ENCODE measurements at regions not wholly inside any gene's neighbourhood (a gene's known extent, or its start where the extent isn't known, plus 50 kb on each side); places are given as distances from the start of the nearest gene placed in this dataset.
A peak's percentile ranks its signal among the peaks of the same experiment; 100 is the strongest.

GRCh38 chr13:63149375-63149774, 1733.7 kb upstream of the PCDH20 start:
- no peak overlapping the region for H3K4me3 ChIP-seq (ENCODE audit: control insufficient read depth, low read depth, low read length)
- TF ChIP-seq CTCF (conservative IDR thresholded peaks at IDR 0.05; ENCODE audit: control insufficient read depth, insufficient read depth, low read depth, low read length): no peak
- DNase-seq (ENCODE audit: low read depth): peak; percentile 7

- no peak for TF ChIP-seq CTCF (conservative IDR thresholded peaks at IDR 0.05; ENCODE audit: control insufficient read depth, insufficient read depth, low read depth, low read length)
- H3K4me3 ChIP-seq (ENCODE audit: control insufficient read depth, low read depth, low read length): no peak overlapping the region
- no peak for DNase-seq (ENCODE audit: low read depth)
Observed at GRCh38 chr13:63139277-63139676, 1723.6 kb upstream of the PCDH20 start.

DNA sequence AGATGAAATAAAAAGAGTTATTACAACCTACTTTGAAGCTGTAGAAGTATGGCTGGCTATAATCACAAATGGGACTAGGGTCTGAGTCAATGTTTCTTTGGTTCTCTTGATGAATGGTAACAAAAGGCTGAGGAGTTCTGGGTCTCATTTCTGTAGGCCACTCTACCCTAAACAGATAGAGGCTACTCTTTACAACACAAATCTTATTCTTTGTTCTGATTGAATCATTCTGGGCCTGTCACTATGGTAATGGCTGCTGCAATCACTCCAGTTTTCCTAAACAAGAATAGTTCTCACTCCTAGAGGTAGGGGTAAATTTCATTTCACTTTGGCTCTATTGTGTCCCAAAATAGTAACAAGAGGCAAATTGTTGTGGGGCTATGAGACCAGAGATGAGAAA, 1714.3 kb upstream of the PCDH20 start:
- H3K4me3 ChIP-seq (ENCODE audit: control insufficient read depth, low read depth, low read length): no peak overlapping the region
- no peak for TF ChIP-seq CTCF (conservative IDR thresholded peaks at IDR 0.05; ENCODE audit: control insufficient read depth, insufficient read depth, low read depth, low read length)
- no peak for DNase-seq (ENCODE audit: low read depth)

GRCh38 chr13:63128716-63129115, 1713.1 kb upstream of the PCDH20 start:
- TF ChIP-seq CTCF (conservative IDR thresholded peaks at IDR 0.05; ENCODE audit: control insufficient read depth, insufficient read depth, low read depth, low read length): no peak
- DNase-seq (ENCODE audit: low read depth): no peak
- no peak overlapping the region for H3K4me3 ChIP-seq (ENCODE audit: control insufficient read depth, low read depth, low read length)

DNA sequence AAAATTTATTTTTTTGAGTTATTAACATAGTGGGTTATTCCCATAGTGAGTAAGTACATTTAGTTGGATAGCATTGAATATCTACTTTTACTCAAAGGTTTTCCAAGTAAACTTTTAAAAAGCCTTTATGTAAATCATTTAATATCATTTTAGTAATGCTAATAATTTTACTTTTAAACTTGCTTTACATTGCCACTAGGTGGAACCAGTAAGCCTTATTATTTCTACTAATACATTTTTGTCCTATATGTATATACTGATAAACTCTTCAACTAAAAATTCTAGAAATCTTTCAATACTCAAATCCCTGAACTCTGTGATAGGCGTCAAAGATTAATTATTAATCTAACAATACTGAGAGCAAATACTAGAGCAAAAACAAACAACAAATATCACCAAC, 1709.2 kb upstream of the PCDH20 start:
- no peak overlapping the region for H3K4me3 ChIP-seq (ENCODE audit: control insufficient read depth, low read depth, low read length)
- DNase-seq (ENCODE audit: low read depth): peak; percentile 50
- TF ChIP-seq CTCF (conservative IDR thresholded peaks at IDR 0.05; ENCODE audit: control insufficient read depth, insufficient read depth, low read depth, low read length): peak; percentile 33

GRCh38 chr13:63120883-63121282, 1705.2 kb upstream of the PCDH20 start:
- no peak for DNase-seq (ENCODE audit: low read depth)
- no peak overlapping the region for H3K4me3 ChIP-seq (ENCODE audit: control insufficient read depth, low read depth, low read length)
- no peak for TF ChIP-seq CTCF (conservative IDR thresholded peaks at IDR 0.05; ENCODE audit: control insufficient read depth, insufficient read depth, low read depth, low read length)

DNA sequence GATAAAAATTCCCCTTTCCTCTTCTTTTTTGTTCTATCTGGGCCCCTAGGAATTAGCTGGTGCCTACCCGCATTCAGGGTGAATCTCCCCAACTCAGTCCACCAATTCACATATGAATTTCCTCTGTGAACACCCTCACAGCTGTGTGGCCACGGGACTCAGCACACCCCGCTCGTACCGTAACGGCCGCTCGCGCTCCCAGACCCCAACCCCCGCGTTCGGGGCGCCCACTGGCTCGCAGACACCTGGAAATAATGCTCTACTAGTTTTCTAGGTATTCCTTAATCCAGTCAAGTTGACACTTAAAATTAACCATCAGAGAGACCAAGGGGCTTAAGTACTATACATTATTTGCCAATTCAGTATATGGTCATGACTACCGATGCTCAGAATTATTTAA, 1702.1 kb upstream of the PCDH20 start:
- TF ChIP-seq CTCF (conservative IDR thresholded peaks at IDR 0.05; ENCODE audit: control insufficient read depth, insufficient read depth, low read depth, low read length): no peak
- H3K4me3 ChIP-seq (ENCODE audit: control insufficient read depth, low read depth, low read length): no peak overlapping the region
- DNase-seq (ENCODE audit: low read depth): no peak

Measured in fibroblast of mammary gland (primary cell).